HG03175 (cell line): ENCODE measurements at regions not wholly inside any gene's neighbourhood (a gene's known extent, or its start where the extent isn't known, plus 50 kb on each side); places are given as distances from the start of the nearest gene placed in this dataset.
A peak's percentile ranks its signal among the peaks of the same experiment; 100 is the strongest.

ENCODE experiments used
- ATAC-seq: cut with Tn5 transposase; IDR thresholded peaks from one replicate; pipeline ENCODE4 v1.9.1; 2021; ENCODE audit warnings: mild to moderate bottlenecking, moderate library complexity; ENCODE audit not compliant: unreplicated experiment

DNA sequence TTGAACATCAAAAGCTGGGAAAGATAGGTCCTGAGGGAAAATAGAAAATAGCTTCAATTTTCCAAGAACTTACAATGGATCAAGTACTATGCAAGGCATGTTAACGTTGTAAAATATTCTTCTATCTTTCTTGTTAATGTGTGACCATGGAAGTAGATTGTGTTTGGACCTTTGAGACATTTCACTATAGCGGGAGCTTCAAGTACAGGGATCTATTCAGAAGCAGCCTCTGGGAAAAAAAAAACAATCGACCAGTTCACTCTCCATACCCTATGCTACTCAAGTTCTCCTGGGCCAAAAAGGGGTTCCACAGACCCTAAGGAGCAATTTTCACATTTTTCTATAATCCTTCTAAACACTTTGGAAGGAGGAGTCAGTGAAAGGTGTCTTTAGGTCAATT lies 54.1 kb upstream of the ATP10B start:
- ATAC-seq: no peak

- ATAC-seq: peak; percentile 79
Observed at GRCh38 chr5:160905285-160905684, 53.3 kb upstream of the ATP10B start.

DNA sequence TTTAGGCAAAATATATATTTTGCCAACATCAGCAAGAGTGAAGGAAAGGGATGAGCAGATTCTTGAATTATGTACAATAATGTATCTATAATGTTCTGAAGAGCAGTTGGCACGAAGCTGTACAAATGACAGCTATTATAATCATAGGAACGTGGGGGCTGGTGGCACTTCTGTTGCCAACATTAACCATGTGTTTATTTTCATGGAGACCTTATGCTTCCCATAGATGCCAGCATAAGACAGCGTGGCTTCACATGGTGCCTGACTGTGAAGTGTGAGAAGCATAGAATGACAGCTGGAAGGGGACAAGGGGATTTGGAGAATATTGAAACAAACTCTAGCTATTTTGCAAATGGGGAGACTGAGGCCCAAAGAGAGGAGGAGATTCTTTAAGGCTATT lies 52.6 kb upstream of the ATP10B start:
- no peak for ATAC-seq

GRCh38 chr5:160903551-160903950 lies 51.5 kb upstream of the ATP10B start:
- ATAC-seq: no peak

DNA sequence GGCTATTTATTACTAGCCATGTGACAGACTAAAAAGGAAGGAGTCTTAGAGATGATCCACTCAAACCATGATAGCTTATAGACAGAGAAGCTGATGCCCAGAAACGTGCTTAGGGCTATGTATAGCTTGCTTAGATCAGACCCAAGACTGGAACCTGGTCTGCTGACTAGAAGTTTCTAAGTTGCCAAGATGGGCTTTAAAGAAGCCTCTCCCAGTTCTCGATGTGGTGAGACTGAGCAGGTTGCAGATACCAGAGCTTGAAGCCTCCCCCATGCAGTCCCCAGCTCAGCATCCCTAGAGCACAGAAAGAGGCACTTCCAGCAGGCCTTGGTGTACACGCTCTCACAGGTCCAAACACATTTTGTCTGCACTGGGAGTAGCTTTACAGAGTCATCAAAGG lies 51.1 kb upstream of the ATP10B start:
- no peak for ATAC-seq
